Stimulated activated CD8-positive, alpha-beta memory T cell treated with anti-CD3 and anti-CD28 coated beads, Interleukin-2, amount 100 ng/mL, for 1 hour (primary cell): ENCODE measurements at regions not wholly inside any gene's neighbourhood (a gene's known extent, or its start where the extent isn't known, plus 50 kb on each side); places are given as distances from the start of the nearest gene placed in this dataset.

Source experiments
- DNase-seq, 2 donors: peaks; one replicate each; pipeline ENCODE4 v3.0.0-alpha.2; 2020; ENCODE audit warnings: low read depth in 2 of 2

DNA sequence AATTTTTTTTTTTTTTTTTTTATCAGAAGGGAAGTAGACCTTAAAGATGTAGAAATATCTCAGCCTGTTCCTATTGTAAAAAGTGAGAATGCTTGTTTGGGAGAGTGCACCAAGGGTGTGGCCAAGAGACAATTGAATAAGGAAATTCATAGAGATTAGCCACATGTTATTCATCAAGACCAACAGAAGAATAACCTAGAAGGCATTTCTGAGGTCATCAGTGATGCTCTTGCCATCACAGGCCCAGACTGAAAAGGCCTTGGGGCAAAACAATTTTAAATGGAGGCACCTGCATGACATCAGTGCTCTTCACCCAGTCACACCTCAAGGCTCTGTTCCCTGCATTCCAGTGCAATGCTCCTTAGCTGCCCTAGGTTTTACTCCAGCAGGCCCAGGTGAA, 2043.3 kb upstream of the PIK3C3 start:
- DNase-seq, result no peak

DNA sequence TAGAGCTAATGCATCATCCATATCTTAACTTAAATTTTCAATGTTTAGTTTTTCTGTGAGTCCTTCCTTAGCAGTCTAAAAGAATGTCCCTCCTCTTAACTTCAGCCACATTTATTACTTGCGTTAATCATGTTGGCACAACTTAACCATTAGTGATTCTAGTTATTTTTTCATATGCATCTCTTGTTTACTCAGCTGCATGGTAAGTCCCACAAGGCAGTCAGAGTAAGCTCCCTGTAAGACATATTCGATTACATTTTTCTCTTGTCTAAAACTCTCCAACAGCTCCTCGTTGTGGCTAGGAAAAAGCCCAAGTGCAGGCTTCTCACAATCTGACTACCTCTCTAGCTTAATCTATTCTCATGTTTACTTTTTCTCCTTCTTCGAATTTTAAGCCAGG, 2045.3 kb upstream of the PIK3C3 start:
- no peak for DNase-seq

DNA sequence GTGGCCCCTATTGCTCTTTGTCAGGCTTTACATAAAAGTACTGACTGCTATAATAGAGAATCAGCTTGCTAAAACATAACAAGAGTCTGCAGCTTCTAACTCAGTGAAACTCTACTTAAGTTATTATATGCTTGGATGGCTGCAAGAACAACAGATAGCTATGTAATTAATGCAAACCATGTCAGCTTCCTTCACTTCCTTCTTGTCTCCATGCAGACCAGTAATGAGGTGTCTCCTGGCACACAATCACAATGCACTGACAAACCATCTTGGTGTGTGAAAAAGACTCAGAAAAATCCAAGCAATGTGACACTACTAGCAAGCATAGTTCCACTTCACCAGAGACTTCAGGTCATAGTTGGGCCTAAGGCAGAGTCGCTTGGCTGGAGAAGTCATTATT, 2068.9 kb upstream of the PIK3C3 start:
- no peak for DNase-seq

DNA sequence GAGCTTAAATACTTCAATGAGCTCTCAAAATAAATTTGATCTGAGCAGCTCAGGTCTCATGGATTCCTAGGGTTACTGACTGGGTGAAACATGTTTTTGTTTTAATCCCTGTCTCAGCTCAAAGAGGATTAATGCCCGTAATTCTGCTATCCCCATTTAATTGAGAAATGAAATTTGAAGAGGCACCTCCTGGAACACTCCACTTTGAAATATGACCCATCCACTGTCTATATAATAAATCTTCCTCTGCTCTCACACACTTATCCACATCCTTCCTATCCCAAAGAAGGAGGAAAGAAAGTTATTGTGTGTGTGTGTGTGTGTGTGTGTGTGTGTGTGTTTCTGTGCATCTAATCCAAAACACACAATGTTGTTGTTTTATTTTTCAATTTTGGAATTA, 2082.4 kb upstream of the PIK3C3 start:
- DNase-seq, result no peak

DNA sequence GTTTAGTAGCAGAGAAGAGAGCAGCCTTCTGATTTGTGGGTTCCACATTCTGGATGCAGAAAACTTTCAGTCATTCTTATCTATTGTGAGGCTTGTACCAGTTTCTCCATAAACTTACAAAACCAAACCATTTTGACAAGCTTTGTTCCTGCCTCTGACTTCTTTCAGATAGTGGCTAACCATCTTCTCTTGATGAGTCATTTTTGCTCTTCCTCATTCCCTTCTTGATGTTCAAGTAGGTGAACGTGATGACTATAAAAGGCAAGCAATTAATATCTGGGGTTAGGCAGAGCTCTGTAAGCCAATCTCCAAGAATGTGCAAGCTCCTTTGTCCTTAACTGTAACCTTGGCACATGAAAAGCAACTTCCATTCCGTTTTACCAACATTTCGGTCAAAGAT, 2083.1 kb upstream of the PIK3C3 start:
- no peak for DNase-seq

DNA sequence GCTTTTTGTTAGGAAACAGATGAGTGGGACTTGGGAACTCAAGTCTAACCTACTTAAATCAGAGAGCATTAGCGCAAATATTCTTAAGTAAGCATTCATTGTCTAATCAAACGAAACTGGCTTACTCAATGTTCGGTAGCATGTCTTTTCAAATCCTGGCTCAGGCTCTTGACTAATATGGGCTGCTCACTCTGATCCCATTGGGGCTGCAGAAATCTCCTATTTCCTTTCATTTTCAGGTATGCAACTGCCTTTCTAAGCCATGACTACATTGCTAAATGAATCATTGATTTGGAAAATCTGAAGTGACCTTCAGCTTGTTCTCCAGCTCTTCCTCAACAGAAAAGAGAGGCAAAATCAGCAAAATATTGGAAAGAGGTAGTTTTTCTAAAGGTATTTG, 2084.4 kb upstream of the PIK3C3 start:
- no peak for DNase-seq

DNA sequence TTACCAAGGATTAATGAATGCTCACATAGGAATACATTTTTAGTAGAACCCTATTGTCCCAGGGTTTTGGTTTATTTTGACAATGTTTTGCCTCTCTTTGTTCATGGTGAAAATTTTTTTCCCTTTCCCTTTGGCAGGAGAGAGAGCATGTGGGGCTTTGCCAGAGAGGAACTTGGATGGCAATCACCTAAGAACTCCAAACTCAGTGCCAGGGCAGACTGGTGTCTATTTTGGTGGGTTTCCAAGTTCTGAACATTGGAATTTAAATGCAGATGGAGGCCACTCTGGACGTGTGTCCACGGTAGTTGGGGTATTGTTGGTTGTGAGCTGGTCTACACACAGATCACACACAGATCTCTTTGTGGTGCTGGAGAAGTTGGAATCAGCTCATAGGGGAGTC, 2091.1 kb upstream of the PIK3C3 start:
- no peak for DNase-seq

DNA sequence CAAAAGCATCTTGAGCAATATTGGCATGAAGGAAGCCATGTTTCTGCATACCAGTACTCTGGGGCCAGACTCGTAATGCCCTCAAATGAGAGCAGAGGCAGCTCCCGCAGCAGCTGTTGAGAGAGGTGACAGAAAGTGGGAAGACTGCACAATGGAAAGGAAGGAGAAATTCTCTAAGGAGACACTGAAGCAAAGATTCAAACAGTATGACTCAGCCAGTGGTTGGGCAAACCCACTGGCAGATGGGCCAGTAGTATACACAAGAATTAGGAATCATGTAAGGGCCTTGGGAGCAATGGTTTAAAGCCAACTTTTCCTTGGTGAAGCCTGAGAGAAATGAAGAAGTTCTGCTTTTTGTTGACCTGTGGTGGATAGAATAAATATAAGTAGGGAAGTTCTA, 2092.7 kb upstream of the PIK3C3 start:
- DNase-seq, result no peak

DNA sequence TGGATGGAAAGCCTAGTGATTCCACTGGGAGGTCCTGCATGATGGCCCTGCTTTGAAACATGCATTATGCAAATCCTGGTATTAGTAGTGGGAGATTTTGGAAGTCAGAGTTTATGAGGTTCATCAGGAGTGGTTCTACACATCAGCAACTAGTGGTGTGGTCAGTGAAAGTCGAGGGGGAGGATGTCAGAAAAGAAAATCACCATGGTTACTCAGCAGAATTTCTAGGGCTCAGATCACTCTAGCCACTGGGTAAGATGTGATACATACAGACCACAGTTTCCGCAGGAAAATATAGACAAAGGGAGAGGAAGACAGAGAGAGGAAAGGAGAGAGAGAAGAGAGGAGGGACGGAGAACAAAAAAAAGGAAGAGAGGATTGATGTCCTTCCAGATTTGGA, 2100.7 kb upstream of the PIK3C3 start:
- DNase-seq, result no peak

DNA sequence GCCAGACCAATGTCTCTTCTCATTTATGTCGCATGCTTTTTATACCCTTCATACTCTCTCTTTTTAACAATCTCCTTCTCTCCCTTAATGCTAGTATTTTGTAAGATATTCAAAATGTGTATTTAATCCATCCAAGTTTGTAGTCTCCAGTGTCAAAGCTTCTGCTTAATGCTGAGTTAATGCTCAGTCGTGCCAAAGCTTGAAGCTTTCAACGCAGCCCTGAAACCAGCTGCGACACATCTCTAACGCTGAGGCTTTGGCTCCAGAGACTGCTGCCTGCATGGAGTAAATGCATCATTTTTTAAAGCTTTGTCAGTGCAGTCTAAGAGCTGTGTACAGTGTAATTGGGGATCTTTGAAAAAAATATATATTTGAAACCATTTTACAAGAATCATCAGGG, 2108.8 kb upstream of the PIK3C3 start:
- DNase-seq, result no peak

DNA sequence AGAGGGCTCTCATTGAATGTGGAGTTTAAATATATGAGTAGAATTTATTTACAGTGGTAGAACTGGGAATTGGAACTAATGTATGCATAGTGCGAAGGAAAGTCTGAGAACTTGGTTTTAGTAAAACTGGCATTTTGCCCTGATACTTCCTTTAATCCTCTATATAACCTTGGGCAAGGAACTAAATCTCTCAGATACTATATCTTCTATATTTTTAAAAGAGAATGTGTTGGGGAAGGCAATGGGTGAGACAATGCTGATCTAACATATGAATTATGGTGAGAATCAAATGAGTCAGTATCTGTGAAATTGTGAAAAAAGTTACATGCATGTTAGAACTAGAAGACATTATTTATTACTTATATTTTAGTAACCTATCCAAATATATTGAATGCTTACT, 2109.4 kb upstream of the PIK3C3 start:
- DNase-seq, result no peak

DNA sequence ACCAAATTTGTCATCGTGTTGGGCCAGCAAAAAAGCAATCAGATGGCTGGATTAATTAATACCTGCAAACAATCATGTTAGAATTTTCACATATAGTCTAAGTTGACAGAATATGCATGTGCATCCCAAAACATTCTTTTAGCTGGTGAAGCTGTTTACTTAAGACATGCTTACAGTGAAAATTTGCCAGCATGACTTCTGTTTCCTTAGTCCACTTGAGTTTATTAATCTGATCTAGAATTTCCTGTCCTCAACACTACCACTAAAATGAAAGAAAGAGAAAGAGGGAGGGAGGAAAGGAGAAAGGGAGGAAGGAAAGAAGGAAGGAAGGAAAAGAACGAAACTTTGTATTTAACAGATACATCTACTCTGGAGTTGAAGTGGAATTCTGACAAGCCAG, 2109.9 kb upstream of the PIK3C3 start:
- no peak for DNase-seq

DNA sequence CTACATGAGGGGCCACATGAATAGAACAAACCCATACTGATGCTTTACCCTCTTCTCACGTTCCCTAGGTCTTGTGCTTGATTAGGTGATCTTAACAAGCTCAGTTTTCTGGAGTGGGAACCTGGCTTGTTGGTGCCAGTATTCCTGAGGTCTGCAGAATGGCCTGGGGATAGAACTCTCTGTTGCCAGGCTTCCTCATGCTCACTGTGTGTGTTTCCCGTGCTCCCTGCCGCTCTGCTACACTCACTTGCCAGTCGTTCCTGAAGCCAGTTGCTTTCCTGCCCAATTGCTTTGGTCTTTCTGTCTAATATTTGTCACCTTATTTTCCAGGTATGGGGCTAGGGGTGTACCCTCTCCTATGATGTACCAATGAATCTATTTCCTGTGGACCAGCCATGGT, 2111.5 kb upstream of the PIK3C3 start:
- DNase-seq, result no peak

DNA sequence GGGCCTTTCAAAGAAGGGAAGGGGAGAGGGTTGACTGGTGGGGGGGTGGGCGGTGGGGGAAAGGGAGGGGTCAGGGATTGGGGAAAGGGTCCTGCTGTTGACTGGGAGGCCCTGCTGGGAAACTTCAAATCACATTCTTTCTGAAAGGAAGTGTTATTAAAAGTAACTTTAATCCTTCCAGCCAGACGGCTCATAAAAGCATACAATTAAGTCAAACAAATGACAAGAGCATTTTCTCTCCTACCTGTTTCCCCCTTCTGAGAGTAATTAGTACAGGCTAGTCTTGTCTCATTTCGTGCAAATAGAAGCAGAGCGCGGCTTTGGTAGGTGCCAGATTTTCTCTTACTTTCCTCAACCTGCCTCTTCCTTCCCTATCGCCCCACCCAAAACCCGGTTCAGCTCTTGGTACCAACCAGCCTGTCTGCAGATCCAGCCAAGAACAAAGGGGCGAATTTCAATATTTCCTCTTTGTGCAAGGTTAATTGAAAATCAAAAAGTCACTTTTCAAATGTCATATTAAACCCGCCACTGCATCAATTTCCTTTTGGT, 2112.6 kb upstream of the PIK3C3 start:
- DNase-seq, result no peak

DNA sequence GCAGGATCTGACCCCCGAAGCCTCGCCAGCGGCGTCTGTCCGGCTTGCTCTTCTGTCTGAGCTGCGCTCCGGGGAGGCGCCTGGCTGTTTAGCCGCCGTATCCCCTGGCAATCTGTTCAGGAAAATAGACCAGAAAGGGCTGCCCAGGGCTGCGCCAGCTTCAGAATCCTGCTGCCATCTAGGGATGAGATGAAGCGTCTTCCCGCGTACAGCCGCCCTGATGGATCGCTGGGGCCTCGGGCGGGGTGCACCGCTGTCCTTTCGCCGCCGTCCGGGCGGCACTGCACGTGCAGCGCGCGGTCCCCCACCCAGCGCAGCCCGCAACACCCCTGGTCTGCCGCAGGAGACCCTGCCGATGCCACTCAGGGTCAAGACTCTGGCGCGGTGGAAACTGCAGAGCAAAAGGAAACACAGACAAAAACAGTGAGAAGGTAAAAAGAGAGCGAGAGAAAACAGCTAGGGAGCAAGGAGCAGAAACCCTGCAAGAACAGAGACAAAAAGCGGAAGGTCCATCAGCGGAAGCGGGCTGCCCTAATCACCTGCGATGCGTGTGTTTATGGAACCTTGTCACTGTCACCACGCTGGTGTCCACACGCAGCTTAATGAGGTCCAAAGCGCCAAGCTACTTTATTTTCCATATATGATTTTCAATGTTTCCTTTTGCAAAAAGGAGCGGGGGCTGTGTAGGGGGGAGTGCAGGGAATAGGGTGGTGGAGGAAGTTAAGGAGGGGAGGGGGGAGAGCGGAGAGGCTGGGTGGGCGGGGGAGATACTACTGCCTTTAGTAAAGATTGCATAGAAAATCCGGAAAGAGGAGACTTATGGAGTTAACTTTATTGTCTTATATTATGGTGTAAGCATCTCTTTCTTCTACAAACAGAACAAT, 2113.3 kb upstream of the PIK3C3 start:
- no peak for DNase-seq

DNA sequence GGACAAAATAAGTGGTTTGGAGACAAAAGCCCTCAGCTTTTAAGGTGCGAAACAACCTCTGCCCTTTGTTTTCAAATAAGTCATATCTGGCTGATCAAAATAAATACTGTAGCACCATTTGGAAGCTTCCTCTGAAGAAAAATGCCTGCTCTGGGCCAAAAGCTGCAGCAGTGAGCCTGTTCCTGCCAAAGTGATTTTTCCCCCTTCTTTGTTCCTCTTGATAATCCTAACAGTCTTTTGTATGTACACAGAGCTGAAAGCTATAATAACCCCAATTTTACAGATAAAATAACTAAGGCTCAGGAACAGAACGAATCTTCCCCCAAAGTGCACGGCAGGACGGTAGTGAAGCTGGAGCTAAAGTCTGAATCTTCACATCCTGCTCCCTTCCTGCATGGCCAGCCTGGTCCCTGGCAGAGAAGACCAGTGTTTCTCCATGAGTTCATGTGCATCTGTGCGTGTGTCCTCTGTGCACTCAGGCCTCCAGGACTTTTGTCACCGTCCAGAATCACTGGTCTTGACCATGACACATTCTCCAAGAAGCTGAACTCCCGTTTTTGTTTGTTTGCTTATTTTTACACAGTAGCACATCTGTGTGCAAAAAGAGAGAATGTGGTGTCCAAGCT, 2114.1 kb upstream of the PIK3C3 start:
- DNase-seq, result no peak

DNA sequence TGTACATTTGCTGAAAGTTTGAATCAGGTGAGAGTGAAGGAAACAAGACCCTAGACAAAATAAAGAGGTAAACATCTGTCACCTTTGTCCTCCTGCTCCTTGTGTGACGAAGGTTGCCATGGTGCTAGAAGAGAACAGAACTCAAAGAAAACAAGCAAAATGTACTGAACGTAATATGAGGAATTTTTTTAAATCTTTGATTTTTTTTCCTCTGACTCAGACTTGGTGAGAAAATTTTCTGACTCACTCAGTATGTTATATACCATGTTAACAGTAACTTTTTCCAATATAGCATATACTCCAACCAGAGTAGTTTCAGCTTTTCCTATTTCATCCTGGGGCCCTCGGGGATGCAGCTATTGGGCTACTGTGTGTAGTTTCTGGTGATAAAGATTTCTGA, 2114.6 kb upstream of the PIK3C3 start:
- no peak for DNase-seq

DNA sequence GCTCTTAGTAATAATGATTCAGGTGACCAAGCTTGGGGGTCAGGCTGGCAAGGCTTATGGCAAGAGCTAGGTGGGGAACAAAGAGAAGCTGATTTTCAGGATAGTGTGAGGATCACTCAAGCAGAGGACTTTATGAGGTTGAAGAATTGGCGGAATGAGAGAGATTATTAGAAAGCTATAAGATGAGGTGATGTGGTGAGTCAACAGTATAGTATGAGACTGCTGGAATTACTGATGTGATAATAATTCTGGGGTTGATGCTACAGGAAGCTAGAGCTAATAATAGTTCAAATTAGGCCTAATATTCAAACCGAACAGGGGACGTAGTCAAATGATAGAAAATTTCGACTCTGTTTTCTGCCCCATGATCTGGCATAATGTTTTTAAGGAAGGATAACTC, 2115.3 kb upstream of the PIK3C3 start:
- DNase-seq, result no peak

DNA sequence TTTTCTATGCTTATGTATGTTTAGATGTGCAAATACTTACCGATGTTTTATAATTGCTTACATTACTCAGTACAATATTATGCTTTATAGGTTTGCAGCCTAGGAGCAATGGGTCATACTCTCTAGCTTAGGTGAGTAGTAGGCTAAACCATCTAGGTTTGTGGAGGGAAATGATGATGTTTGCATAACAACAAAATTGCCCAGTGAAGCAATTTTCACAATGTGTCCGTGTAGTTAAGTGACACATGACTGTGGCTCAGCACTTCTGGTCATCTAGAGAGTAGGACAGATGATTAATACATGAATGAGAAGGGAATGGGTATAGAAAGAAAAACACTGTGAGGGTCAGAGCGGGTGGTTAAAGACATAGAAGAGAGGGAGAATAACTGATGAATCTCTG, 2116.2 kb upstream of the PIK3C3 start:
- no peak for DNase-seq

DNA sequence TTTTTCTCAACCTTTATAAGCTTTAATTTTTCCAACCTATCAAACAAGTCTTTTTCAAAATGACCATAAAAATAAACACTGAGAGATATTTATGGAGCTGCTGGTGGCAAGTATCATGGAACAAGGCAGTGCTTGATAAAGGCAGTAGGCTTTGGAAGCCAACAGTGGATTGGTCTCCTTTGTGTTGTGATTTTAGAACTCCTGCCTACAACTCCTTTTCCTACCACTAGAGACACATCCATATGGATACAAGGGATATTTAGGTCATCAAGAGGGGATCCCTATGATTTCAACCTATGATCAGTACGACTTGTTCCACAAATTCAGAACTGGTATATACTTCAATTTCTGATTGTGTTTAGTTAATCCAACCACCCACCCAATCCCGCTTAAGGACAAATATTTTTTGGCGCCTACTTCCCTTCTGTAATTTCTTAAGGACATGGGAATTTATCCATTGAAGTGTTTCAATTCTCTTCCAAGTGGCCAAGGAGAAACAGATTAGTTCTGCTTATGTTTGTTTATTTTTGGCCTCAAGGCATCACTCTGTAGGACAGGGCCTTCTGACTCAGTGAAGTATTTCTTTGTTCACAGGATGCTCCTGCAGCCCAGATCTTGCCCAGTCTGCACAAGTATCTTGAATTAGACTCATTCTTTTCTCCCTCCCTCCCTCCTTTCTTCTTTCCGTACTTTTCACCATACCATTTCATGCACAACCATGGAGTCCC, 2119.6 kb upstream of the PIK3C3 start:
- no peak for DNase-seq

DNA sequence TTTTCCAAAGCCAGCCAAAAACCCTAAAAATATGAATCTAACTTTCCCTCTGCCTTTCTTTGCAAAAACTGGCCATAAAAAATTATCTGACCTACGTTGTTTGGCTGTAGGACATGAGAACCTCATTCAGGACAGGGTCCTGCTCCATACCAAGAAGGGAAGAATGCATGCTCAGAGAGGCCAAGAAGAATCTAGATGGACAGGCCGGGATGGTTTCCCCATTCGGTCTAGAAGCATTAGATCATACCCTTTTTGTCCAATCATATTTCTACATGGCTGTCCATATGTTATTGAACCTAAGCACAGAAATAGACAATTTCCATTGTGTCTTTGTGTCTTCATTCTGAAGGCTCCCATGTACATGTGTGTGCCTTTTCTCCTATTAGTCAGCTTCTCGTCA, 2120.4 kb upstream of the PIK3C3 start:
- no peak for DNase-seq

DNA sequence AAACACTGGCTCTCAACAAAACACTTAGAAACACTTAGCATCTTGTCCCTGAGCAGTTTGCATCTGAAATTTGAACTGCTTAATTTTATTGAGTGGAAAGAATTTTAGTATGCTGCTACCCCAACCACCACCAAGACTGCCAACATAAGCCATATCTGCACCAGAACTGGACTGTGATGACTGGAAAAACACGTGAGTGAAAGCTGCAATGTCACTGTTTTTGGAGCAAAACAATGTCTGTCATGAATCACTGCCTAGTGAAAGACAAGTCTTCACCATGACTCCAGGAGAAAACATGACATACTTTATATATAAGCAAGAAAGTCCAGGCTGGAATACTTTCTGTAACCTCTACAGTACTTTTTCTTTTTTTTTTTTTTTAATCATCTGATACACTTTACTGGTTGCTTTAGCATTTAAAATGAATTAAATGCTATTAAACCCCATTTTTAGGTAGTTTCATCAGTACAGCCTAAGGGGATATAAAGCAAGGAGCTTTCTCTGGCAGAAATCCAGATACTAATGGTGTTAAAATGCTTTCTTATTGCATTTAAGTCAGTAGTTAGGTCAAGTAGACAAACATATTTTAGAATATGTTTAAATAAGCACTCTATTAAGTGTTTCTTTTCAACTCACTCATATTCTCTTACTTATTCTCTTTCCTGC, 2129.4 kb upstream of the PIK3C3 start:
- DNase-seq, result no peak
